Epidermal melanocyte (primary cell): ENCODE measurements at regions not wholly inside any gene's neighbourhood (a gene's known extent, or its start where the extent isn't known, plus 50 kb on each side); places are given as distances from the start of the nearest gene placed in this dataset.

Experiments
- DNase-seq: peaks from one replicate; pipeline ENCODE4 v3.0.0; 2011; ENCODE audit warnings: low spot score; ENCODE audit not compliant: insufficient read length

- DNase-seq = no peak
Observed at GRCh38 chr4:128363966-128364365, 76.4 kb upstream of the PGRMC2 start.

- DNase-seq = no peak
Observed at GRCh38 chr4:128362760-128363159, 75.1 kb upstream of the PGRMC2 start.

GRCh38 chr4:128359422-128359821, 71.8 kb upstream of the PGRMC2 start:
- DNase-seq = no peak

- DNase-seq = no peak
Observed at GRCh38 chr4:128358913-128359279, 71.3 kb upstream of the PGRMC2 start.

- DNase-seq = peak; percentile 40
Observed at GRCh38 chr4:128358231-128358912, 70.8 kb upstream of the PGRMC2 start.

- no peak for DNase-seq
Observed at GRCh38 chr4:128357286-128357685, 69.7 kb upstream of the PGRMC2 start.

GRCh38 chr4:128355305-128355704, 67.7 kb upstream of the PGRMC2 start:
- no peak for DNase-seq

GRCh38 chr4:128354205-128354821, 66.7 kb upstream of the PGRMC2 start:
- no peak for DNase-seq

GRCh38 chr4:128353791-128354190, 66.2 kb upstream of the PGRMC2 start:
- no peak for DNase-seq

GRCh38 chr4:128351502-128351901, 63.9 kb upstream of the PGRMC2 start:
- no peak for DNase-seq

- no peak for DNase-seq
Observed at GRCh38 chr4:128350449-128351045, 62.9 kb upstream of the PGRMC2 start.

- no peak for DNase-seq
Observed at GRCh38 chr4:128349921-128350320, 62.3 kb upstream of the PGRMC2 start.

GRCh38 chr4:128347930-128348660, 60.5 kb upstream of the PGRMC2 start:
- DNase-seq = no peak

- DNase-seq = no peak
Observed at GRCh38 chr4:128347175-128347868, 59.7 kb upstream of the PGRMC2 start.

- DNase-seq = no peak
Observed at GRCh38 chr4:128346054-128346716, 58.6 kb upstream of the PGRMC2 start.

- no peak for DNase-seq
Observed at GRCh38 chr4:128345650-128346049, 58.0 kb upstream of the PGRMC2 start.

GRCh38 chr4:128342762-128343161, 55.1 kb upstream of the PGRMC2 start:
- DNase-seq = no peak

- DNase-seq = no peak
Observed at GRCh38 chr4:128341634-128342033, 54.0 kb upstream of the PGRMC2 start.

GRCh38 chr4:128338634-128339355, 51.2 kb upstream of the PGRMC2 start:
- DNase-seq = no peak

GRCh38 chr4:128337863-128338262, 50.2 kb upstream of the PGRMC2 start:
- DNase-seq = no peak
